SK-MEL-5 (cell line): ENCODE measurements at regions not wholly inside any gene's neighbourhood (a gene's known extent, or its start where the extent isn't known, plus 50 kb on each side); places are given as distances from the start of the nearest gene placed in this dataset.

Experiments used
- small RNA-seq, 2 experiments: library from RNA; depleted of rRNA; stranded (forward); fragments of <200 nt; gene quantifications; one replicate each; pipeline ENCODE3, GENCODE V24; 2014

Small RNA genes in the stretch of these regions (small RNA-seq; reads per million reads assigned to genes)
- gene AC023141.11 (0 reads per million in 2 experiments), gene AC023141.12 (0 reads per million in 2 experiments), gene AC023141.8 (0 reads per million in 2 experiments)
